SK-N-SH (cell line): ENCODE measurements at regions not wholly inside any gene's neighbourhood (a gene's known extent, or its start where the extent isn't known, plus 50 kb on each side); places are given as distances from the start of the nearest gene placed in this dataset.

ENCODE experiments used
- CTCF ChIA-PET: fragments of 300-600, 350-600 bp; formaldehyde crosslinking; extraction: SDS; loops from one replicate; lab custom pipeline; 2021; lab: Yijun Ruan, JAX
- POLR2A ChIA-PET: fragments of 350-600 bp; sonication (Branson Sonifier 250); formaldehyde crosslinking; extraction: SDS; loops from one replicate; lab custom pipeline; 2020; ENCODE audit warnings: antibody characterized with exemption, inconsistent platforms; lab: Yijun Ruan, JAX
- DNase-seq: peaks from one replicate; pipeline ENCODE4 v3.0.0; 2012
- H2AFZ ChIP-seq: fragments of 200-600 bp; sonication (generic); 2 replicates; pipeline ENCODE4 v1.8.1; 2016; ENCODE audit warnings: antibody characterized with exemption, mild to moderate bottlenecking, low read depth
- H3F3A ChIP-seq: fragments of 200-600 bp; sonication (generic); replicated peaks from 2 replicates; pipeline ENCODE3; 2016; ENCODE audit warnings: antibody characterized with exemption, mild to moderate bottlenecking; ENCODE audit not compliant: insufficient read depth
- H3K27ac ChIP-seq, 2 experiments: fragments of 200-500 bp in 1 of 2; fragments of 200-600 bp in 1 of 2; sonication (Bioruptor generic) in 1 of 2; sonication (generic), shearing (Covaris generic) in 1 of 2; 2 replicates each; pipeline versions ENCODE4 v1.5.1 to v1.6.1; 2014 to 2016; ENCODE audit warnings: low read depth in 2 of 2, inconsistent platforms in 1 of 2, low read length in 1 of 2, mild to moderate bottlenecking in 1 of 2, mixed read lengths in 1 of 2
- H3K27me3 ChIP-seq: fragments of 200-600 bp; sonication (generic), shearing (Covaris generic); 2 replicates; pipeline ENCODE4 v1.6.1; 2016; ENCODE audit warnings: mixed run types; ENCODE audit not compliant: insufficient read depth
- H3K36me3 ChIP-seq, 2 experiments: fragments of 200-500 bp in 1 of 2; fragments of 200-600 bp in 1 of 2; sonication (Bioruptor generic) in 1 of 2; sonication (generic) in 1 of 2; replicated peaks in 1 of 2; 2 replicates each; pipeline versions ENCODE3 to v1.5.1; 2014 to 2016; ENCODE audit warnings: low read length in 1 of 2, mild to moderate bottlenecking in 1 of 2; ENCODE audit not compliant: insufficient read depth in 2 of 2, control insufficient read depth in 1 of 2
- H3K4me1 ChIP-seq, 2 experiments: fragments of 200-500 bp in 1 of 2; fragments of 200-600 bp in 1 of 2; sonication (Bioruptor generic) in 1 of 2; sonication (generic), shearing (Covaris generic) in 1 of 2; 2 replicates each; pipeline versions ENCODE4 v1.5.1 to v1.6.1; 2014 to 2016; ENCODE audit warnings: low read depth in 1 of 2, low read length in 1 of 2, mixed run types in 1 of 2; ENCODE audit not compliant: insufficient read depth in 2 of 2, control insufficient read depth in 1 of 2
- H3K4me2 ChIP-seq: fragments of 200-600 bp; sonication (generic), shearing (Covaris generic); 2 replicates; pipeline ENCODE4 v1.6.1; 2017; ENCODE audit warnings: mixed run types
- H3K4me3 ChIP-seq, 2 experiments: fragments of 200-500 bp in 1 of 2; fragments of 200-600 bp in 1 of 2; sonication (Bioruptor generic) in 1 of 2; sonication (generic), shearing (Covaris generic) in 1 of 2; 2 replicates each; pipeline versions ENCODE4 v1.5.1 to v1.8.1; 2014 to 2016; ENCODE audit warnings: low read depth in 2 of 2, inconsistent platforms in 1 of 2, low read length in 1 of 2, mild to moderate bottlenecking in 1 of 2, mixed read lengths in 1 of 2, moderate library complexity in 1 of 2
- H3K79me2 ChIP-seq: fragments of 200-600 bp; sonication (generic); 2 replicates; pipeline ENCODE4 v1.8.1; 2017; ENCODE audit warnings: mild to moderate bottlenecking; ENCODE audit not compliant: insufficient read depth
- H3K9ac ChIP-seq: fragments of 200-600 bp; sonication (generic); 2 replicates; pipeline ENCODE4 v1.6.1; 2017; ENCODE audit warnings: mixed run types
- H3K9me2 ChIP-seq: fragments of 200-600 bp; sonication (generic); 2 replicates; pipeline ENCODE4 v1.6.1; 2017; ENCODE audit warnings: mixed run types
- H3K9me3 ChIP-seq: fragments of 200-600 bp; sonication (generic); 2 replicates; pipeline ENCODE4 v1.6.1; 2017; ENCODE audit warnings: mixed run types, mild to moderate bottlenecking, moderate library complexity
- H4K20me1 ChIP-seq: fragments of 200-600 bp; sonication (generic); 2 replicates; pipeline ENCODE4 v1.6.1; 2017; ENCODE audit warnings: mild to moderate bottlenecking, mixed run types; ENCODE audit not compliant: insufficient read depth
- EZH2phosphoT487 ChIP-seq: fragments of 200-600 bp; sonication (generic); IDR thresholded peaks from 2 replicates; pipeline ENCODE4 v1.6.1; 2017; ENCODE audit warnings: low read depth, mixed run types, mild to moderate bottlenecking, antibody characterized with exemption, moderate library complexity, borderline replicate concordance
- GABPA ChIP-seq: IDR thresholded peaks from 2 replicates; pipeline ENCODE4 v1.4.0; 2012; ENCODE audit warnings: low read depth, mild to moderate bottlenecking
- IRF3 ChIP-seq: fragments of 150-350 bp; IDR thresholded peaks from 2 replicates; pipeline ENCODE4 v1.6.1; 2016; ENCODE audit warnings: mild to moderate bottlenecking, low read depth, low read length
- MXI1 ChIP-seq: IDR thresholded peaks from 2 replicates; pipeline ENCODE4 v1.6.1; 2012; ENCODE audit warnings: mild to moderate bottlenecking, low read depth, low read length, improper control_type of control experiment
- NFIC ChIP-seq: IDR thresholded peaks from 2 replicates; pipeline ENCODE4 v1.4.0; 2012; ENCODE audit warnings: borderline replicate concordance
- POLR2AphosphoS5 ChIP-seq: IDR thresholded peaks from 2 replicates; pipeline ENCODE4 v1.6.1; 2012; ENCODE audit warnings: low read depth, low read length
- RAD21 ChIP-seq: IDR thresholded peaks from 2 replicates; pipeline ENCODE4 v1.6.1; 2012; ENCODE audit warnings: mild to moderate bottlenecking, low read length
- RCOR1 ChIP-seq: fragments of 150-350 bp; IDR thresholded peaks from 2 replicates; pipeline ENCODE4 v1.6.1; 2017; ENCODE audit warnings: antibody characterized with exemption, low read length
- REST ChIP-seq: IDR thresholded peaks from 2 replicates; pipeline ENCODE4 v1.6.1; 2012; ENCODE audit warnings: mild to moderate bottlenecking, low read depth, low read length, moderate library complexity
- RFX5 ChIP-seq: IDR thresholded peaks from 2 replicates; pipeline ENCODE4 v1.6.1; 2012; ENCODE audit warnings: mild to moderate bottlenecking, improper control_type of control experiment, low read length
- SMC3 ChIP-seq: IDR thresholded peaks from 2 replicates; pipeline ENCODE4 v1.6.1; 2012; ENCODE audit warnings: low read depth, low read length, improper control_type of control experiment
- TAF1 ChIP-seq: IDR thresholded peaks from 2 replicates; pipeline ENCODE4 v1.6.1; 2012; ENCODE audit warnings: low read depth, mild to moderate bottlenecking, low read length, moderate library complexity, borderline replicate concordance
- TEAD4 ChIP-seq: IDR thresholded peaks from 2 replicates; pipeline ENCODE4 v1.4.0; 2012; ENCODE audit warnings: mild to moderate bottlenecking, borderline replicate concordance; ENCODE audit not compliant: insufficient read depth
- USF1 ChIP-seq: IDR thresholded peaks from 2 replicates; pipeline ENCODE4 v1.4.0; 2012; ENCODE audit warnings: low read depth, borderline replicate concordance
- USF2 ChIP-seq: fragments of 150-350 bp; IDR thresholded peaks from 2 replicates; pipeline ENCODE4 v1.6.1; 2017; ENCODE audit warnings: antibody characterized with exemption, low read length, low read depth, borderline replicate concordance
- YY1 ChIP-seq: IDR thresholded peaks from 2 replicates; pipeline ENCODE4 v1.4.0; 2012; ENCODE audit warnings: low read depth, mild to moderate bottlenecking
- ZBTB33 ChIP-seq: IDR thresholded peaks from 2 replicates; pipeline ENCODE4 v1.4.0; 2012; ENCODE audit warnings: low read depth, borderline replicate concordance
- WGBS: methylation state at CpG from one replicate; pipeline ENCODE4 v1.1.6; 2017; ENCODE audit warnings: low lambda C conversion rate; 5-methylcytosine and 5-hydroxymethylcytosine counted together

GRCh38 chr20:48348022-48348421 lies 479.8 kb downstream of the PREX1 start (continued):
- TF ChIP-seq USF2: no peak
- TF ChIP-seq ZBTB33: no peak

- Histone ChIP-seq H3K9ac (no peak overlapping the region), H3K4me3 (no peak overlapping the region), H3K9me2 (no peaks in the 10 kb centered on the region), H3K79me2 (no peaks in the 10 kb centered on the region)
- DNase-seq: no peak
- WGBS: 87% methylated on average over 25 of the region's 28 CpGs
- TF ChIP-seq GABPA (no peak), TEAD4 (no peak), EZH2phosphoT487 (no peak), RAD21 (no peak), YY1 (no peak), RCOR1 (no peak), MXI1 (no peak), POLR2AphosphoS5 (no peak), REST (no peak), NFIC (no peak), SMC3 (no peak), IRF3 (no peak), TAF1 (no peak), RFX5 (no peak), USF2 (no peak), USF1 (no peak), ZBTB33 (no peak)
- TF ChIP-seq, all 33 proteins: peak for 0
- H3F3A ChIP-seq: peaks cover 5% of the 10 kb centered on the region
- H3K27me3 ChIP-seq: no peaks in the 10 kb centered on the region
- peaks cover 2 to 8% of the 10 kb centered on the region in 2 experiments; a peak in 1 of 4 replicates for H3K4me1 ChIP-seq
- ChIA-PET CTCF (interaction anchor here (2.4 kb wide), 1 partner anchor 278 kb away, joined by 9 read pairs; no protein-coding TSS in a partner anchor), POLR2A (no interaction called here)
- no peaks in the 10 kb centered on the region for H3K9me3 ChIP-seq
- H4K20me1 ChIP-seq: no peaks in the 10 kb centered on the region
- H2AFZ ChIP-seq: no peak overlapping the region
- H3K4me2 ChIP-seq: no peak overlapping the region
- no peak overlapping the region for H3K27ac ChIP-seq
- no peaks in the 10 kb centered on the region for H3K36me3 ChIP-seq
Observed at GRCh38 chr20:48342822-48343513, 484.8 kb downstream of the PREX1 start.
